ENCODE measurements at regions not wholly inside any gene's neighbourhood (a gene's known extent, or its start where the extent isn't known, plus 50 kb on each side); places are given as distances from the start of the nearest gene placed in this dataset.

GRCh38 chr4:136931781-136932180 is 600.5 kb downstream of the PCDH18 start:
- no peak for TF ChIP-seq CTCF (conservative IDR thresholded peaks at IDR 0.05; ENCODE audit: low read depth, low read length)
- TF ChIP-seq EZH2 (IDR thresholded peaks at IDR 0.05; ENCODE audit: borderline replicate concordance, low read depth, low read length, poor library complexity, severe bottlenecking): no peak

Measured in A673 (cell line).